ENCODE measurements at regions not wholly inside any gene's neighbourhood (a gene's known extent, or its start where the extent isn't known, plus 50 kb on each side); places are given as distances from the start of the nearest gene placed in this dataset.

DNA sequence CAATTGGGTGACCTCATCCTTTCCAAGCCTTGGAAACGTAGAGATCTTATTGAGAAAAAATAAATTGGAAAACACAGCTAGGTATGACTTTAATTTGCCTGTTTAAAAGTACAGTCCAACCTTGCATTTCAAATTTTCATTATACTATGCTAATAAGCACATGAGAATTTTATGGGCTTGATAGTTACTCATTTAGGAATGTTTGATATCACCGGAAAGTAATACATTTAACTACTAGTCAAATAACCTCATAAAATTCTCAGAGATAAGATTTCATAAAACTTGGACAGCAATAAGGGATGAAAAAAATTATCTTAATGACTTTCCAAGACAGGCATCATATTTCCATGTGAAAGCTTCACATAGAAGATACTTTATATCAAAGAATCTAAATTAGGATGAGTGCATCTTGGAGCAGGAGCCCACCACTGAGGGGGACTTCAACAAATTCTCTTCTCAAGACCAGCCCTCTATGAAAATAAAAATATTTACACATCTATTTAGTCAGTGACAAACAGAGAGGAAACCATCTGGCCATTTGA lies 236.3 kb downstream of the EPHA7 start:
- H2AFZ ChIP-seq (ENCODE audit: control insufficient read depth, low read depth, low read length), result no peak overlapping the region
- no peaks in the 10 kb centered on the region for H3K36me3 ChIP-seq (ENCODE audit: control insufficient read depth in 2 of 2, insufficient read depth in 2 of 2, low read length in 1 of 2)
- H3K4me3 ChIP-seq, result no peak overlapping the region
- no peak overlapping the region for H3K27ac ChIP-seq (ENCODE audit: control insufficient read depth, insufficient read depth)
- no peak overlapping the region for H3K9ac ChIP-seq (ENCODE audit: control insufficient read depth, insufficient read depth, low read length)
- ChIA-PET POLR2A (no interaction called here), RAD21 (ENCODE audit: unreplicated experiment) (interaction anchor here (0.6 to 1.1 kb wide), 2 partner anchors 36 to 41 kb away, joined by 3 read pairs; no protein-coding TSS in a partner anchor), SMC1A (ENCODE audit: uncharacterized antibody, unreplicated experiment) (interaction anchor here (0.6 to 2.0 kb wide), 3 partner anchors 17 to 56 kb away, joined by 3 to 4 read pairs (median 4); no protein-coding TSS in a partner anchor), CTCF (no interaction called here)
- H3K27me3 ChIP-seq (replicated peaks in 1 of 2; ENCODE audit: control insufficient read depth in 2 of 2, insufficient read depth in 2 of 2, low read length in 1 of 2), result no peaks in the 10 kb centered on the region
- ATAC-seq (no peak), DNase-seq (ENCODE audit: low read depth, low spot score) (no peak), FAIRE-seq (no peak)
- WGBS (ENCODE audit: insufficient coverage, insufficient replicate concordance, low lambda C conversion rate, missing lambda C conversion rate), result 46% methylated on average over 2 of the region's 2 CpGs
- no peak overlapping the region for H3K4me2 ChIP-seq (ENCODE audit: control insufficient read depth, insufficient read depth)
- no peaks in the 10 kb centered on the region for H3K79me2 ChIP-seq (ENCODE audit: control insufficient read depth, insufficient read depth, low read length)
- no peaks in the 10 kb centered on the region for H3K4me1 ChIP-seq (ENCODE audit: control insufficient read depth, insufficient read depth, low read length)
- TF ChIP-seq CBX5 (IDR thresholded peaks at IDR 0.05; ENCODE audit: low read depth), result no peak
- TF ChIP-seq, protein P1, sequence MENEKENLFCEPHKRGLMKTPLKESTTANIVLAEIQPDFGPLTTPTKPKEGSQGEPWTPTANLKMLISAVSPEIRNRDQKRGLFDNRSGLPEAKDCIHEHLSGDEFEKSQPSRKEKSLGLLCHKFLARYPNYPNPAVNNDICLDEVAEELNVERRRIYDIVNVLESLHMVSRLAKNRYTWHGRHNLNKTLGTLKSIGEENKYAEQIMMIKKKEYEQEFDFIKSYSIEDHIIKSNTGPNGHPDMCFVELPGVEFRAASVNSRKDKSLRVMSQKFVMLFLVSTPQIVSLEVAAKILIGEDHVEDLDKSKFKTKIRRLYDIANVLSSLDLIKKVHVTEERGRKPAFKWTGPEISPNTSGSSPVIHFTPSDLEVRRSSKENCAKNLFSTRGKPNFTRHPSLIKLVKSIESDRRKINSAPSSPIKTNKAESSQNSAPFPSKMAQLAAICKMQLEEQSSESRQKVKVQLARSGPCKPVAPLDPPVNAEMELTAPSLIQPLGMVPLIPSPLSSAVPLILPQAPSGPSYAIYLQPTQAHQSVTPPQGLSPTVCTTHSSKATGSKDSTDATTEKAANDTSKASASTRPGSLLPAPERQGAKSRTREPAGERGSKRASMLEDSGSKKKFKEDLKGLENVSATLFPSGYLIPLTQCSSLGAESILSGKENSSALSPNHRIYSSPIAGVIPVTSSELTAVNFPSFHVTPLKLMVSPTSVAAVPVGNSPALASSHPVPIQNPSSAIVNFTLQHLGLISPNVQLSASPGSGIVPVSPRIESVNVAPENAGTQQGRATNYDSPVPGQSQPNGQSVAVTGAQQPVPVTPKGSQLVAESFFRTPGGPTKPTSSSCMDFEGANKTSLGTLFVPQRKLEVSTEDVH (IDR thresholded peaks at IDR 0.05; ENCODE audit: low read depth, partially characterized antibody), result no peak
- TF ChIP-seq JUND (IDR thresholded peaks at IDR 0.05; ENCODE audit: low read depth, low read length), result no peak
- TF ChIP-seq BMI1 (IDR thresholded peaks at IDR 0.05; ENCODE audit: borderline replicate concordance), result no peak
- no peak for TF ChIP-seq JUNB (IDR thresholded peaks at IDR 0.05)
- TF ChIP-seq SP1 (IDR thresholded peaks at IDR 0.05; ENCODE audit: low read depth, low read length), result no peak
- TF ChIP-seq RBBP5 (conservative IDR thresholded peaks at IDR 0.05), result no peak
- TF ChIP-seq, protein P2, sequence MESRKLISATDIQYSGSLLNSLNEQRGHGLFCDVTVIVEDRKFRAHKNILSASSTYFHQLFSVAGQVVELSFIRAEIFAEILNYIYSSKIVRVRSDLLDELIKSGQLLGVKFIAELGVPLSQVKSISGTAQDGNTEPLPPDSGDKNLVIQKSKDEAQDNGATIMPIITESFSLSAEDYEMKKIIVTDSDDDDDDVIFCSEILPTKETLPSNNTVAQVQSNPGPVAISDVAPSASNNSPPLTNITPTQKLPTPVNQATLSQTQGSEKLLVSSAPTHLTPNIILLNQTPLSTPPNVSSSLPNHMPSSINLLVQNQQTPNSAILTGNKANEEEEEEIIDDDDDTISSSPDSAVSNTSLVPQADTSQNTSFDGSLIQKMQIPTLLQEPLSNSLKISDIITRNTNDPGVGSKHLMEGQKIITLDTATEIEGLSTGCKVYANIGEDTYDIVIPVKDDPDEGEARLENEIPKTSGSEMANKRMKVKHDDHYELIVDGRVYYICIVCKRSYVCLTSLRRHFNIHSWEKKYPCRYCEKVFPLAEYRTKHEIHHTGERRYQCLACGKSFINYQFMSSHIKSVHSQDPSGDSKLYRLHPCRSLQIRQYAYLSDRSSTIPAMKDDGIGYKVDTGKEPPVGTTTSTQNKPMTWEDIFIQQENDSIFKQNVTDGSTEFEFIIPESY (IDR thresholded peaks at IDR 0.05), result no peak
- no peak for TF ChIP-seq HDAC6 (IDR thresholded peaks at IDR 0.05; ENCODE audit: unreplicated experiment)
- no peak for TF ChIP-seq EGR1 (IDR thresholded peaks at IDR 0.05; ENCODE audit: borderline replicate concordance in 1 of 2, low read depth in 2 of 2, low read length in 2 of 2)
- TF ChIP-seq ATF7 (IDR thresholded peaks at IDR 0.05; ENCODE audit: low read depth), result no peak
- TF ChIP-seq, protein P3, sequence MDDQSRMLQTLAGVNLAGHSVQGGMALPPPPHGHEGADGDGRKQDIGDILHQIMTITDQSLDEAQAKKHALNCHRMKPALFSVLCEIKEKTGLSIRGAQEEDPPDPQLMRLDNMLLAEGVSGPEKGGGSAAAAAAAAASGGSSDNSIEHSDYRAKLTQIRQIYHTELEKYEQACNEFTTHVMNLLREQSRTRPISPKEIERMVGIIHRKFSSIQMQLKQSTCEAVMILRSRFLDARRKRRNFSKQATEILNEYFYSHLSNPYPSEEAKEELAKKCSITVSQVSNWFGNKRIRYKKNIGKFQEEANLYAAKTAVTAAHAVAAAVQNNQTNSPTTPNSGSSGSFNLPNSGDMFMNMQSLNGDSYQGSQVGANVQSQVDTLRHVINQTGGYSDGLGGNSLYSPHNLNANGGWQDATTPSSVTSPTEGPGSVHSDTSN (IDR thresholded peaks at IDR 0.05; ENCODE audit: insufficient replicate concordance, low read depth, low read length), result no peak
- no peak for TF ChIP-seq KLF5 (IDR thresholded peaks at IDR 0.05; ENCODE audit: partially characterized antibody)
- TF ChIP-seq, protein P4, sequence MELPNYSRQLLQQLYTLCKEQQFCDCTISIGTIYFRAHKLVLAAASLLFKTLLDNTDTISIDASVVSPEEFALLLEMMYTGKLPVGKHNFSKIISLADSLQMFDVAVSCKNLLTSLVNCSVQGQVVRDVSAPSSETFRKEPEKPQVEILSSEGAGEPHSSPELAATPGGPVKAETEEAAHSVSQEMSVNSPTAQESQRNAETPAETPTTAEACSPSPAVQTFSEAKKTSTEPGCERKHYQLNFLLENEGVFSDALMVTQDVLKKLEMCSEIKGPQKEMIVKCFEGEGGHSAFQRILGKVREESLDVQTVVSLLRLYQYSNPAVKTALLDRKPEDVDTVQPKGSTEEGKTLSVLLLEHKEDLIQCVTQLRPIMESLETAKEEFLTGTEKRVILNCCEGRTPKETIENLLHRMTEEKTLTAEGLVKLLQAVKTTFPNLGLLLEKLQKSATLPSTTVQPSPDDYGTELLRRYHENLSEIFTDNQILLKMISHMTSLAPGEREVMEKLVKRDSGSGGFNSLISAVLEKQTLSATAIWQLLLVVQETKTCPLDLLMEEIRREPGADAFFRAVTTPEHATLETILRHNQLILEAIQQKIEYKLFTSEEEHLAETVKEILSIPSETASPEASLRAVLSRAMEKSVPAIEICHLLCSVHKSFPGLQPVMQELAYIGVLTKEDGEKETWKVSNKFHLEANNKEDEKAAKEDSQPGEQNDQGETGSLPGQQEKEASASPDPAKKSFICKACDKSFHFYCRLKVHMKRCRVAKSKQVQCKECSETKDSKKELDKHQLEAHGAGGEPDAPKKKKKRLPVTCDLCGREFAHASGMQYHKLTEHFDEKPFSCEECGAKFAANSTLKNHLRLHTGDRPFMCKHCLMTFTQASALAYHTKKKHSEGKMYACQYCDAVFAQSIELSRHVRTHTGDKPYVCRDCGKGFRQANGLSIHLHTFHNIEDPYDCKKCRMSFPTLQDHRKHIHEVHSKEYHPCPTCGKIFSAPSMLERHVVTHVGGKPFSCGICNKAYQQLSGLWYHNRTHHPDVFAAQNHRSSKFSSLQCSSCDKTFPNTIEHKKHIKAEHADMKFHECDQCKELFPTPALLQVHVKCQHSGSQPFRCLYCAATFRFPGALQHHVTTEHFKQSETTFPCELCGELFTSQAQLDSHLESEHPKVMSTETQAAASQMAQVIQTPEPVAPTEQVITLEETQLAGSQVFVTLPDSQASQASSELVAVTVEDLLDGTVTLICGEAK (IDR thresholded peaks at IDR 0.05; ENCODE audit: borderline replicate concordance), result no peak
- no peaks in the 10 kb centered on the region for H3K9me3 ChIP-seq (replicated peaks; ENCODE audit: control insufficient read depth, insufficient read depth, low read length)
- in situ Hi-C loops (cut with MboI), result no loop called here
- intact Hi-C loops (cut with micrococcal nuclease; ENCODE audit: unreplicated experiment), result no loop called here
- BruUV-seq (replicated peaks), result no TSS peak
- H4K20me1 ChIP-seq (ENCODE audit: control insufficient read depth, insufficient read depth), result no peaks in the 10 kb centered on the region

Measured in GM12878 (cell line).